GM12878 (cell line): ENCODE measurements at regions not wholly inside any gene's neighbourhood (a gene's known extent, or its start where the extent isn't known, plus 50 kb on each side); places are given as distances from the start of the nearest gene placed in this dataset.

Experiments
- ATAC-seq: fragments of 200-7000 bp; cut with Tn5 transposase; 3 replicates; pipeline ENCODE4 v1.9.1; 2020; ENCODE audit warnings: mild to moderate bottlenecking, moderate library complexity
- BruUV-seq: library from RNA; stranded (reverse); fragments of 400-500 nt; replicated peaks from 2 replicates; lab custom pipeline; 2021; lab: Mats Ljungman, UMichigan
- CTCF ChIA-PET: fragments of 300-600 bp; sonication (Branson Sonifier 250); formaldehyde crosslinking; extraction: SDS; loops from one replicate; lab custom pipeline; 2021; ENCODE audit warnings: inconsistent platforms; lab: Yijun Ruan, JAX
- POLR2A ChIA-PET: fragments of 350-600 bp; formaldehyde crosslinking; extraction: SDS; loops from one replicate; lab custom pipeline; 2021; ENCODE audit warnings: inconsistent platforms; lab: Charles Lee
- RAD21 ChIA-PET: fragments of 300-600 bp; sonication (Branson Sonifier 250); formaldehyde crosslinking; loops from one replicate; lab custom pipeline; 2023; ENCODE audit warnings: antibody characterized with exemption; ENCODE audit not compliant: unreplicated experiment; lab: Charles Lee
- SMC1A ChIA-PET: fragments of 300-600 bp; sonication (Branson Sonifier 250); formaldehyde crosslinking; loops from one replicate; lab custom pipeline; 2023; ENCODE audit not compliant: unreplicated experiment, uncharacterized antibody; lab: Charles Lee
- DNase-seq: peaks from one replicate; pipeline ENCODE4 v3.0.0-alpha.2; 2011; ENCODE audit warnings: low read depth, low spot score
- FAIRE-seq: peaks from 3 replicates; lab custom pipeline; 2011; peaks lifted over from hg19 to GRCh38; lab: Jason Lieb, UNC
- H2AFZ ChIP-seq: 2 replicates; pipeline ENCODE4 v1.6.0; 2011; ENCODE audit warnings: low read depth, low read length, control low read depth; ENCODE audit not compliant: control insufficient read depth
- H3K27ac ChIP-seq: 2 replicates; pipeline ENCODE4 v1.5.1; 2011; ENCODE audit warnings: control low read depth; ENCODE audit not compliant: control insufficient read depth, insufficient read depth
- H3K27me3 ChIP-seq, 2 experiments: replicated peaks in 1 of 2; 2 replicates each; pipeline versions ENCODE4 v1.6.0 to v1.6.1; 2011; ENCODE audit warnings: low read length in 1 of 2; ENCODE audit not compliant: control insufficient read depth in 2 of 2, insufficient read depth in 2 of 2
- H3K36me3 ChIP-seq, 2 experiments: 2 replicates each; pipeline ENCODE4 v1.5.1; 2011; ENCODE audit warnings: low read length in 1 of 2; ENCODE audit not compliant: control insufficient read depth in 2 of 2, insufficient read depth in 2 of 2
- H3K4me1 ChIP-seq: 2 replicates; pipeline ENCODE4 v1.6.1; 2011; ENCODE audit warnings: mild to moderate bottlenecking, low read length, moderate library complexity, mixed read lengths; ENCODE audit not compliant: control insufficient read depth, insufficient read depth
- H3K4me2 ChIP-seq: 2 replicates; pipeline ENCODE4 v1.6.0; 2011; ENCODE audit warnings: control low read depth; ENCODE audit not compliant: control insufficient read depth, insufficient read depth
- H3K4me3 ChIP-seq: fragments of 200-600 bp; sonication (generic); 2 replicates; pipeline ENCODE4 v1.5.1; 2016
- H3K79me2 ChIP-seq: 2 replicates; pipeline ENCODE4 v1.6.0; 2011; ENCODE audit warnings: low read length; ENCODE audit not compliant: control insufficient read depth, insufficient read depth
- H3K9ac ChIP-seq: 2 replicates; pipeline ENCODE4 v1.8.0; 2011; ENCODE audit warnings: low read length, control low read depth, mixed read lengths; ENCODE audit not compliant: control insufficient read depth, insufficient read depth
- H3K9me3 ChIP-seq: replicated peaks from 3 replicates; pipeline ENCODE4 v1.5.1; 2011; ENCODE audit warnings: mild to moderate bottlenecking, low read length; ENCODE audit not compliant: control insufficient read depth, insufficient read depth
- H4K20me1 ChIP-seq: 2 replicates; pipeline ENCODE4 v1.6.0; 2011; ENCODE audit not compliant: control insufficient read depth, insufficient read depth
- ATF7 ChIP-seq: fragments of 450-650 bp; IDR thresholded peaks from 2 replicates; pipeline ENCODE4 v1.6.1; 2016; ENCODE audit warnings: low read depth, mild to moderate bottlenecking
- BRCA1 ChIP-seq: IDR thresholded peaks from 2 replicates; pipeline ENCODE4 v1.6.1; 2011; ENCODE audit warnings: low read depth, low read length, improper control_type of control experiment
- FOS ChIP-seq: IDR thresholded peaks from 3 replicates; pipeline ENCODE4 v1.6.1; 2011; ENCODE audit warnings: borderline replicate concordance; ENCODE audit not compliant: insufficient read length; ENCODE audit errors: extremely low read depth
- HDAC6 ChIP-seq: fragments of 200-600 bp; sonication (generic); IDR thresholded peaks from one replicate; pipeline ENCODE4 v1.8.0; 2017; ENCODE audit warnings: antibody characterized with exemption; ENCODE audit not compliant: unreplicated experiment
- IKZF1 ChIP-seq: fragments of 450-650 bp; conservative IDR thresholded peaks from 2 replicates; pipeline ENCODE4 v1.6.1; 2017; ENCODE audit warnings: antibody characterized with exemption, mild to moderate bottlenecking
- KDM1A ChIP-seq: fragments of 200-600 bp; sonication (generic); IDR thresholded peaks from 2 replicates; pipeline ENCODE4 v1.6.1; 2016; ENCODE audit warnings: borderline replicate concordance
- MEF2B ChIP-seq: fragments of 450-650 bp; IDR thresholded peaks from 2 replicates; pipeline ENCODE4 v1.6.1; 2018; ENCODE audit warnings: mild to moderate bottlenecking, moderate library complexity; ENCODE audit not compliant: partially characterized antibody, poor library complexity, severe bottlenecking
- MXI1 ChIP-seq: fragments of 150-350 bp; IDR thresholded peaks from 2 replicates; pipeline ENCODE4 v1.6.1; 2011; ENCODE audit warnings: low read depth, mild to moderate bottlenecking, inconsistent platforms, low read length, improper control_type of control experiment
- RCOR1 ChIP-seq: conservative IDR thresholded peaks from 2 replicates; pipeline ENCODE4 v1.6.1; 2012; ENCODE audit warnings: low read depth, low read length, improper control_type of control experiment
- RUNX3 ChIP-seq: IDR thresholded peaks from 2 replicates; pipeline ENCODE4 v1.6.1; 2012; ENCODE audit warnings: low read length, inconsistent platforms
- WGBS: methylation state at CpG from one replicate; pipeline ENCODE4 v1.1.6; 2016; ENCODE audit warnings: low lambda C conversion rate; ENCODE audit not compliant: insufficient replicate concordance, insufficient coverage; ENCODE audit errors: missing lambda C conversion rate; 5-methylcytosine and 5-hydroxymethylcytosine counted together
- in situ Hi-C: fragments of 300-500 bp; cut with MboI; formaldehyde crosslinking; loops from 9 replicates; pipeline ENCODE4 v1.14.3; 2018; ENCODE audit warnings: mixed read lengths
- intact Hi-C: fragments of 100-400 bp; cut with micrococcal nuclease; formaldehyde crosslinking; loops from one replicate; pipeline ENCODE4 v1.14.2; 2022; ENCODE audit not compliant: unreplicated experiment
- TF ChIP-seq, protein P1 (sequence below): fragments of 450-650 bp; IDR thresholded peaks from 2 replicates; pipeline ENCODE4 v1.6.1; 2017; ENCODE audit warnings: antibody characterized with exemption, mild to moderate bottlenecking, moderate library complexity
- TF ChIP-seq, protein P2 (sequence below): fragments of 450-650 bp; formaldehyde crosslinking; IDR thresholded peaks from 2 replicates; pipeline ENCODE4 v1.5.0; 2022; ENCODE audit warnings: mild to moderate bottlenecking, missing genetic modification characterization
- TF ChIP-seq, protein P3 (sequence below): fragments of 450-650 bp; IDR thresholded peaks from 2 replicates; pipeline ENCODE4 v1.6.1; 2016; ENCODE audit warnings: mild to moderate bottlenecking
- TF ChIP-seq, protein P4 (sequence below): IDR thresholded peaks from 2 replicates; pipeline ENCODE4 v1.6.1; 2011; ENCODE audit warnings: low read depth, mild to moderate bottlenecking, low read length, moderate library complexity, borderline replicate concordance; ENCODE audit errors: extremely low read depth
- TF ChIP-seq, protein P5 (sequence below): IDR thresholded peaks from 2 replicates; pipeline ENCODE4 v1.6.1; 2011; ENCODE audit warnings: low read depth, low read length, improper control_type of control experiment, borderline replicate concordance

DNA sequence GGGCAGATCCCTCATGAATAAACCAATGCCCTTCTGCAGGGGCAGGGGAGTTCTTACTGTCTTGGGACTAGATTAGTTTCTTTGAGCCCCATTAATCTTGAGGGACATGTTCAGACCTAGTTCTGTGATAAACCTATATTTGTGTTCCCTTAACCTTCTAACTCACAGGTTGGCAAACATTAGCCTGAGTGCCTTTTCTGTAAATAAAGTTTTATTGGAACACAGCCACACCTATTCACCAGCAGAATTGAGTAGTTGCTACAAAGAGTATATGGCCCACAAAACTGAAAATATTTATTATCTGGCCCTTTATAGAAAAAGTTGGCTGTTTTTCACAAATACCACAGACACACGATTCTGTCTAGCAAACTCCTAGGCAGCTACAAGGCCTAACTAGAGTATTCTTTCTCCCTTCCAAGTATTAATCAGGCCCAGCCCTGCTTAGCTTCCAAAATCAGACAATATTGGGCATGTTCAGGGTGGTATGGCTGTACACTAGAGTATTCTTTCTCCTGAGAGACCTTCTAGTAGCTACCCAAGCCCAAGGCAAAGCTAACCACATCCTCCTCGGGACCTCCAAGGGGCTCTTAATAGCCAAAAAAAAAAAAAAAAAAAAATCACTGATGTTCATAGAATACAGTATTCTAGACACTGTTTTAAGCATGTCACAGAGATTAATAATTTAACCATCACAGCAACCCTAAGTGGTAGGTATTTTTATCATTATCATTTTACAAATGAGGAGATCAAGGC is 199.3 kb upstream of the PWP1 start:
- in situ Hi-C loops (no loop called here), intact Hi-C loops (no loop called here)
- ChIA-PET CTCF (interaction anchor here (1.1 kb wide), 1 partner anchor 10 kb away, joined by 4 read pairs; no protein-coding TSS in a partner anchor), RAD21 (no interaction called here), POLR2A (no interaction called here), SMC1A (no interaction called here)
- H3K4me3 ChIP-seq = no peak overlapping the region
- no peak overlapping the region for H3K9ac ChIP-seq
- H3K27me3 ChIP-seq = no peaks in the 10 kb centered on the region
- no peaks in the 10 kb centered on the region for H3K9me3 ChIP-seq
- no peak overlapping the region for H3K4me2 ChIP-seq
- no peaks in the 10 kb centered on the region for H4K20me1 ChIP-seq
- DNase-seq (no peak), ATAC-seq (no peak), FAIRE-seq (no peak)
- no peaks in the 10 kb centered on the region for H3K36me3 ChIP-seq
- H2AFZ ChIP-seq = no peak overlapping the region
- H3K79me2 ChIP-seq = no peaks in the 10 kb centered on the region
- H3K4me1 ChIP-seq = 0 out of 2 replicates have a peak, but pooled peaks cover 5% of the 10 kb centered on the region
- 0% methylated on average over 2 of the region's 2 CpGs for WGBS
- no TSS peak for BruUV-seq
- no peak overlapping the region for H3K27ac ChIP-seq
- TF ChIP-seq MEF2B (no peak), KDM1A (no peak), RUNX3 (no peak), BRCA1 (no peak), FOS (no peak), MXI1 (no peak), RCOR1 (no peak), HDAC6 (no peak), ATF7 (no peak), IKZF1 (no peak)
- TF ChIP-seq, protein P1, sequence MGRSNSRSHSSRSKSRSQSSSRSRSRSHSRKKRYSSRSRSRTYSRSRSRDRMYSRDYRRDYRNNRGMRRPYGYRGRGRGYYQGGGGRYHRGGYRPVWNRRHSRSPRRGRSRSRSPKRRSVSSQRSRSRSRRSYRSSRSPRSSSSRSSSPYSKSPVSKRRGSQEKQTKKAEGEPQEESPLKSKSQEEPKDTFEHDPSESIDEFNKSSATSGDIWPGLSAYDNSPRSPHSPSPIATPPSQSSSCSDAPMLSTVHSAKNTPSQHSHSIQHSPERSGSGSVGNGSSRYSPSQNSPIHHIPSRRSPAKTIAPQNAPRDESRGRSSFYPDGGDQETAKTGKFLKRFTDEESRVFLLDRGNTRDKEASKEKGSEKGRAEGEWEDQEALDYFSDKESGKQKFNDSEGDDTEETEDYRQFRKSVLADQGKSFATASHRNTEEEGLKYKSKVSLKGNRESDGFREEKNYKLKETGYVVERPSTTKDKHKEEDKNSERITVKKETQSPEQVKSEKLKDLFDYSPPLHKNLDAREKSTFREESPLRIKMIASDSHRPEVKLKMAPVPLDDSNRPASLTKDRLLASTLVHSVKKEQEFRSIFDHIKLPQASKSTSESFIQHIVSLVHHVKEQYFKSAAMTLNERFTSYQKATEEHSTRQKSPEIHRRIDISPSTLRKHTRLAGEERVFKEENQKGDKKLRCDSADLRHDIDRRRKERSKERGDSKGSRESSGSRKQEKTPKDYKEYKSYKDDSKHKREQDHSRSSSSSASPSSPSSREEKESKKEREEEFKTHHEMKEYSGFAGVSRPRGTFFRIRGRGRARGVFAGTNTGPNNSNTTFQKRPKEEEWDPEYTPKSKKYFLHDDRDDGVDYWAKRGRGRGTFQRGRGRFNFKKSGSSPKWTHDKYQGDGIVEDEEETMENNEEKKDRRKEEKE = no peak
- TF ChIP-seq, protein P2, sequence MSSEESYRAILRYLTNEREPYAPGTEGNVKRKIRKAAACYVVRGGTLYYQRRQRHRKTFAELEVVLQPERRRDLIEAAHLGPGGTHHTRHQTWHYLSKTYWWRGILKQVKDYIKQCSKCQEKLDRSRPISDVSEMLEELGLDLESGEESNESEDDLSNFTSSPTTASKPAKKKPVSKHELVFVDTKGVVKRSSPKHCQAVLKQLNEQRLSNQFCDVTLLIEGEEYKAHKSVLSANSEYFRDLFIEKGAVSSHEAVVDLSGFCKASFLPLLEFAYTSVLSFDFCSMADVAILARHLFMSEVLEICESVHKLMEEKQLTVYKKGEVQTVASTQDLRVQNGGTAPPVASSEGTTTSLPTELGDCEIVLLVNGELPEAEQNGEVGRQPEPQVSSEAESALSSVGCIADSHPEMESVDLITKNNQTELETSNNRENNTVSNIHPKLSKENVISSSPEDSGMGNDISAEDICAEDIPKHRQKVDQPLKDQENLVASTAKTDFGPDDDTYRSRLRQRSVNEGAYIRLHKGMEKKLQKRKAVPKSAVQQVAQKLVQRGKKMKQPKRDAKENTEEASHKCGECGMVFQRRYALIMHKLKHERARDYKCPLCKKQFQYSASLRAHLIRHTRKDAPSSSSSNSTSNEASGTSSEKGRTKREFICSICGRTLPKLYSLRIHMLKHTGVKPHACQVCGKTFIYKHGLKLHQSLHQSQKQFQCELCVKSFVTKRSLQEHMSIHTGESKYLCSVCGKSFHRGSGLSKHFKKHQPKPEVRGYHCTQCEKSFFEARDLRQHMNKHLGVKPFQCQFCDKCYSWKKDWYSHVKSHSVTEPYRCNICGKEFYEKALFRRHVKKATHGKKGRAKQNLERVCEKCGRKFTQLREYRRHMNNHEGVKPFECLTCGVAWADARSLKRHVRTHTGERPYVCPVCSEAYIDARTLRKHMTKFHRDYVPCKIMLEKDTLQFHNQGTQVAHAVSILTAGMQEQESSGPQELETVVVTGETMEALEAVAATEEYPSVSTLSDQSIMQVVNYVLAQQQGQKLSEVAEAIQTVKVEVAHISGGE (CRISPR knock-in tag) = no peak
- TF ChIP-seq, protein P3, sequence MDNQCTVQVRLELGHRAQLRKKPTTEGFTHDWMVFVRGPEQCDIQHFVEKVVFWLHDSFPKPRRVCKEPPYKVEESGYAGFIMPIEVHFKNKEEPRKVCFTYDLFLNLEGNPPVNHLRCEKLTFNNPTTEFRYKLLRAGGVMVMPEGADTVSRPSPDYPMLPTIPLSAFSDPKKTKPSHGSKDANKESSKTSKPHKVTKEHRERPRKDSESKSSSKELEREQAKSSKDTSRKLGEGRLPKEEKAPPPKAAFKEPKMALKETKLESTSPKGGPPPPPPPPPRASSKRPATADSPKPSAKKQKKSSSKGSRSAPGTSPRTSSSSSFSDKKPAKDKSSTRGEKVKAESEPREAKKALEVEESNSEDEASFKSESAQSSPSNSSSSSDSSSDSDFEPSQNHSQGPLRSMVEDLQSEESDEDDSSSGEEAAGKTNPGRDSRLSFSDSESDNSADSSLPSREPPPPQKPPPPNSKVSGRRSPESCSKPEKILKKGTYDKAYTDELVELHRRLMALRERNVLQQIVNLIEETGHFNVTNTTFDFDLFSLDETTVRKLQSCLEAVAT = no peak
- TF ChIP-seq, protein P4, sequence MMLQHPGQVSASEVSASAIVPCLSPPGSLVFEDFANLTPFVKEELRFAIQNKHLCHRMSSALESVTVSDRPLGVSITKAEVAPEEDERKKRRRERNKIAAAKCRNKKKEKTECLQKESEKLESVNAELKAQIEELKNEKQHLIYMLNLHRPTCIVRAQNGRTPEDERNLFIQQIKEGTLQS = no peak
- TF ChIP-seq, protein P5, sequence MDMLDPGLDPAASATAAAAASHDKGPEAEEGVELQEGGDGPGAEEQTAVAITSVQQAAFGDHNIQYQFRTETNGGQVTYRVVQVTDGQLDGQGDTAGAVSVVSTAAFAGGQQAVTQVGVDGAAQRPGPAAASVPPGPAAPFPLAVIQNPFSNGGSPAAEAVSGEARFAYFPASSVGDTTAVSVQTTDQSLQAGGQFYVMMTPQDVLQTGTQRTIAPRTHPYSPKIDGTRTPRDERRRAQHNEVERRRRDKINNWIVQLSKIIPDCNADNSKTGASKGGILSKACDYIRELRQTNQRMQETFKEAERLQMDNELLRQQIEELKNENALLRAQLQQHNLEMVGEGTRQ = no peak
